Endothelial cell of umbilical vein (primary cell): ENCODE measurements at regions not wholly inside any gene's neighbourhood (a gene's known extent, or its start where the extent isn't known, plus 50 kb on each side); places are given as distances from the start of the nearest gene placed in this dataset.

ENCODE experiments used
- BruUV-seq: library from RNA; stranded (reverse); fragments of 400-500 nt; replicated peaks from 2 replicates; lab custom pipeline; 2021; lab: Mats Ljungman, UMichigan
- CTCF ChIA-PET: fragments of 300-600, 350-600 bp; sonication (Branson Sonifier 250); formaldehyde crosslinking; loops from one replicate; lab custom pipeline; 2021; ENCODE audit warnings: antibody characterized with exemption, inconsistent platforms; lab: Charles Lee
- POLR2A ChIA-PET: fragments of 300-600, 350-600 bp; sonication (Branson Sonifier 250); formaldehyde crosslinking; loops from one replicate; lab custom pipeline; 2021; ENCODE audit warnings: antibody characterized with exemption, inconsistent platforms; lab: Charles Lee
- DNase-seq: peaks from one replicate; pipeline ENCODE4 v3.0.0-alpha.2; 2011; ENCODE audit warnings: low read depth, low spot score
- FAIRE-seq: peaks from 2 replicates; lab custom pipeline; 2011; peaks lifted over from hg19 to GRCh38; lab: Jason Lieb, UNC
- H2AFZ ChIP-seq: 2 replicates; pipeline ENCODE4 v1.6.0; 2012; ENCODE audit warnings: low read depth, low read length, control low read depth, inconsistent platforms
- H3K27ac ChIP-seq: 2 replicates; pipeline ENCODE4 v1.5.1; 2011; ENCODE audit warnings: low read depth, mild to moderate bottlenecking, control low read depth, low read length, moderate library complexity; ENCODE audit not compliant: insufficient read depth
- H3K27me3 ChIP-seq, 2 experiments: 2 replicates each; pipeline versions ENCODE4 v1.6.0 to v1.6.1; 2011; ENCODE audit warnings: low read length in 2 of 2, mixed read lengths in 1 of 2; ENCODE audit not compliant: control insufficient read depth in 2 of 2, insufficient read depth in 2 of 2
- H3K36me3 ChIP-seq, 2 experiments: 2 replicates in 1 of 2; 3 replicates in 1 of 2; pipeline ENCODE4 v1.5.1; 2011; ENCODE audit warnings: low read length in 2 of 2, mild to moderate bottlenecking in 1 of 2, moderate library complexity in 1 of 2; ENCODE audit not compliant: control insufficient read depth in 2 of 2, insufficient read depth in 2 of 2; ENCODE audit errors: extremely low read depth in 1 of 2
- H3K4me1 ChIP-seq: 3 replicates; pipeline ENCODE4 v1.5.1; 2011; ENCODE audit warnings: mild to moderate bottlenecking, low read length; ENCODE audit not compliant: control insufficient read depth, insufficient read depth; ENCODE audit errors: extremely low read depth
- H3K4me2 ChIP-seq: 2 replicates; pipeline ENCODE4 v1.6.1; 2011; ENCODE audit warnings: low read length, control low read depth, mixed read lengths; ENCODE audit not compliant: insufficient read depth
- H3K4me3 ChIP-seq, 3 experiments: fragments of 200-600 bp in 1 of 3; sonication (generic), shearing (Covaris generic) in 1 of 3; replicated peaks in 1 of 3; 2 replicates each; pipeline ENCODE4 v1.5.1; 2011 to 2016; ENCODE audit warnings: control low read depth in 3 of 3, low read length in 3 of 3, mild to moderate bottlenecking in 2 of 3, inconsistent platforms in 1 of 3, low read depth in 1 of 3, moderate library complexity in 1 of 3; ENCODE audit not compliant: insufficient read depth in 1 of 3
- H3K79me2 ChIP-seq: 2 replicates; pipeline ENCODE4 v1.6.0; 2012; ENCODE audit warnings: low read length, inconsistent platforms; ENCODE audit not compliant: control insufficient read depth, insufficient read depth
- H3K9ac ChIP-seq: replicated peaks from 2 replicates; pipeline ENCODE3; 2011; ENCODE audit warnings: low read length, control low read depth; ENCODE audit not compliant: insufficient read depth; ENCODE audit errors: extremely low read depth
- H3K9me1 ChIP-seq: replicated peaks from 3 replicates; pipeline ENCODE4 v1.6.0; 2011; ENCODE audit warnings: mild to moderate bottlenecking, low read length; ENCODE audit not compliant: control insufficient read depth, insufficient read depth; ENCODE audit errors: extremely low read depth
- H3K9me3 ChIP-seq: replicated peaks from 2 replicates; pipeline ENCODE4 v1.5.1; 2012; ENCODE audit warnings: low read length, inconsistent platforms; ENCODE audit not compliant: control insufficient read depth, insufficient read depth
- H4K20me1 ChIP-seq: replicated peaks from 2 replicates; pipeline ENCODE3; 2011; ENCODE audit warnings: mild to moderate bottlenecking, low read length; ENCODE audit not compliant: control insufficient read depth, insufficient read depth; ENCODE audit errors: extremely low read depth
- EZH2 ChIP-seq: IDR thresholded peaks from 2 replicates; pipeline ENCODE4 v1.6.1; 2012; ENCODE audit warnings: borderline replicate concordance, low read depth, mild to moderate bottlenecking, moderate library complexity, low read length, inconsistent platforms; ENCODE audit not compliant: severe bottlenecking
- FOS ChIP-seq: IDR thresholded peaks from 2 replicates; pipeline ENCODE4 v1.6.1; 2011; ENCODE audit warnings: mild to moderate bottlenecking, low read length, moderate library complexity, borderline replicate concordance; ENCODE audit not compliant: insufficient read depth
- GATA2 ChIP-seq: IDR thresholded peaks from 2 replicates; pipeline ENCODE4 v1.7.0; 2011; ENCODE audit warnings: low read depth, mild to moderate bottlenecking, moderate library complexity, mixed read lengths, low read length; ENCODE audit not compliant: insufficient read length, insufficient read depth
- JUN ChIP-seq: IDR thresholded peaks from 2 replicates; pipeline ENCODE4 v1.6.1; 2011; ENCODE audit warnings: borderline replicate concordance, low read depth; ENCODE audit not compliant: insufficient read length, insufficient read depth
- MYC ChIP-seq: IDR thresholded peaks from one replicate; pipeline ENCODE4 v1.6.1; 2011; ENCODE audit warnings: mild to moderate bottlenecking, low read depth, low read length
- POLR2A ChIP-seq: IDR thresholded peaks from 2 replicates; pipeline ENCODE4 v1.6.1; 2012; ENCODE audit warnings: low read depth, mild to moderate bottlenecking, control low read depth, low read length
- POLR2AphosphoS5 ChIP-seq: IDR thresholded peaks from 2 replicates; pipeline ENCODE4 v1.6.1; 2012; ENCODE audit warnings: low read depth, mild to moderate bottlenecking, control low read depth, low read length, moderate library complexity; ENCODE audit not compliant: insufficient read depth
- dilution Hi-C: fragments of 300-500 bp; cut with MboI; formaldehyde crosslinking; loops from one replicate; pipeline ENCODE4 v1.15.0; 2019; ENCODE audit warnings: low sequenced_read_pairs; ENCODE audit not compliant: extremely low pct_ligation_motif_present
- intact Hi-C: fragments of 100-400 bp; cut with micrococcal nuclease; formaldehyde crosslinking; loops from one replicate; pipeline ENCODE4 v1.10.0; 2022
- TF ChIP-seq, protein P1 (sequence below): IDR thresholded peaks from 2 replicates; pipeline ENCODE4 v1.6.1; 2011; ENCODE audit not compliant: insufficient read depth, insufficient read length
- TF ChIP-seq, protein P2 (sequence below), 2 donors: IDR thresholded peaks; 1 replicate in 1 of 2; 2 replicates in 1 of 2; pipeline ENCODE4 v1.5.1; 2011; ENCODE audit warnings: low read length in 2 of 2, mild to moderate bottlenecking in 2 of 2, moderate library complexity in 2 of 2, control low read depth in 1 of 2, inconsistent platforms in 1 of 2, low read depth in 1 of 2; ENCODE audit not compliant: insufficient read depth in 1 of 2; ENCODE audit errors: extremely low read depth in 1 of 2

- ChIA-PET CTCF (interaction anchor here (1.2 kb wide), 1 partner anchor 50 kb away, joined by 3 read pairs; no protein-coding TSS in a partner anchor), POLR2A (no interaction called here)
- no peaks in the 10 kb centered on the region for H3K9me1 ChIP-seq
- no TSS peak for BruUV-seq
- no peaks in the 10 kb centered on the region for H4K20me1 ChIP-seq
- H3K27ac ChIP-seq = no peak overlapping the region
- no peaks in the 10 kb centered on the region for H3K79me2 ChIP-seq
- dilution Hi-C loops = no loop called here
- no peak overlapping the region for H3K9ac ChIP-seq
- H3K9me3 ChIP-seq = no peaks in the 10 kb centered on the region
- no peak for FAIRE-seq
- no peaks in the 10 kb centered on the region for H3K27me3 ChIP-seq
- no peak overlapping the region for H3K4me3 ChIP-seq
- H3K36me3 ChIP-seq = no peaks in the 10 kb centered on the region
- no peaks in the 10 kb centered on the region for H3K4me1 ChIP-seq
- intact Hi-C loops = no loop called here
- no peak overlapping the region for H2AFZ ChIP-seq
- TF ChIP-seq POLR2A (no peak), EZH2 (no peak), GATA2 (no peak), MYC (no peak), FOS (no peak), JUN (no peak), POLR2AphosphoS5 (no peak)
- TF ChIP-seq, protein P1, sequence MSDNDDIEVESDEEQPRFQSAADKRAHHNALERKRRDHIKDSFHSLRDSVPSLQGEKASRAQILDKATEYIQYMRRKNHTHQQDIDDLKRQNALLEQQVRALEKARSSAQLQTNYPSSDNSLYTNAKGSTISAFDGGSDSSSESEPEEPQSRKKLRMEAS = no peak
- TF ChIP-seq, protein P2, sequence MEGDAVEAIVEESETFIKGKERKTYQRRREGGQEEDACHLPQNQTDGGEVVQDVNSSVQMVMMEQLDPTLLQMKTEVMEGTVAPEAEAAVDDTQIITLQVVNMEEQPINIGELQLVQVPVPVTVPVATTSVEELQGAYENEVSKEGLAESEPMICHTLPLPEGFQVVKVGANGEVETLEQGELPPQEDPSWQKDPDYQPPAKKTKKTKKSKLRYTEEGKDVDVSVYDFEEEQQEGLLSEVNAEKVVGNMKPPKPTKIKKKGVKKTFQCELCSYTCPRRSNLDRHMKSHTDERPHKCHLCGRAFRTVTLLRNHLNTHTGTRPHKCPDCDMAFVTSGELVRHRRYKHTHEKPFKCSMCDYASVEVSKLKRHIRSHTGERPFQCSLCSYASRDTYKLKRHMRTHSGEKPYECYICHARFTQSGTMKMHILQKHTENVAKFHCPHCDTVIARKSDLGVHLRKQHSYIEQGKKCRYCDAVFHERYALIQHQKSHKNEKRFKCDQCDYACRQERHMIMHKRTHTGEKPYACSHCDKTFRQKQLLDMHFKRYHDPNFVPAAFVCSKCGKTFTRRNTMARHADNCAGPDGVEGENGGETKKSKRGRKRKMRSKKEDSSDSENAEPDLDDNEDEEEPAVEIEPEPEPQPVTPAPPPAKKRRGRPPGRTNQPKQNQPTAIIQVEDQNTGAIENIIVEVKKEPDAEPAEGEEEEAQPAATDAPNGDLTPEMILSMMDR (IDR thresholded peaks at IDR 0.05; ENCODE audit: extremely low read depth in 1 of 2, insufficient read depth in 1 of 2, low read depth in 1 of 2, low read length in 2 of 2) = no peak
- DNase-seq = no peak
- H3K4me2 ChIP-seq = no peak overlapping the region
Observed at GRCh38 chr4:13704035-13704434, 76.5 kb upstream of the BOD1L1 start.
